Posterior cingulate gyrus (tissue), 11 donors: ENCODE measurements at regions not wholly inside any gene's neighbourhood (a gene's known extent, or its start where the extent isn't known, plus 50 kb on each side); places are given as distances from the start of the nearest gene placed in this dataset.

Source experiments
- DNase-seq, 10 donors: peaks; one replicate each; pipeline versions ENCODE4 v3.0.0 to v3.0.0-alpha.2; 2020 to 2021; ENCODE audit warnings: mixed read lengths in 3 of 10
- intact Hi-C: fragments of 100-400 bp; cut with DNase I; formaldehyde crosslinking; loops from one replicate; pipeline ENCODE4 v1.15.1; 2023

DNA sequence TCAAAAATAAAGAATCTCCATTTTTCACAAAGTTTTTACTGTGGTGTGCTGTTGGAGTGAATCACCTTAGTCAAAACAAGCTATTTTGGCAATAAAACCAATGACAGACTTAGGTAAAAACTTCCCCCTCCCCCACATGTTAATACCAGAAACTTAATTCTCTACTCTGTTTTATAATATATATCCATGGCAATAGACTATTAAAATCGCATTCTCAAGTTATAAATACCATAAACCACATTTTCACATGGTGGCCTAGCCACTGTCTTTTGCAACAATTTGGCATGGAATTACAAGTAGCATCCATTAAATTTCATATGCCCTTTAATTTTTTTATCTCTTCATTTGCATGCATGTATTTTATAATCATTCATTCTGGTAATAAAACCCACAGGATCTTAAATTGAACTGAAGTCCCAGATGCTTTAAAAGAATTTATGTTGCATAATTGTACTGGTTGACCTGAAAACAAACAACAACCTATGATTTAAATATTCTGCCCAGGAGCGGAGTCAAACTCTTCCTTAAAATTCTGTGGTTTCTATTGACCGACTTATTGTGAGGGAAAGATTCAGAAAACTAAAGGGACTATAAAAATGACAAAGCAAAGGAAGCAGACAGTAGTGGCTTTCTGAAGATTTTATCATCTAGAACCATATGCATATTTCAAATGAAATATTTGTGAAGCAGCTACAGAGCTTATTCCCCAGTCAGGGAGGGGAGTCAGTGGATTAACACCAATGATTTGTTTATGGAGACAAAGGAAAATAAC is 229.0 kb upstream of the TBL1XR1 start:
- intact Hi-C loops = no loop called here
- no peak for DNase-seq

DNA sequence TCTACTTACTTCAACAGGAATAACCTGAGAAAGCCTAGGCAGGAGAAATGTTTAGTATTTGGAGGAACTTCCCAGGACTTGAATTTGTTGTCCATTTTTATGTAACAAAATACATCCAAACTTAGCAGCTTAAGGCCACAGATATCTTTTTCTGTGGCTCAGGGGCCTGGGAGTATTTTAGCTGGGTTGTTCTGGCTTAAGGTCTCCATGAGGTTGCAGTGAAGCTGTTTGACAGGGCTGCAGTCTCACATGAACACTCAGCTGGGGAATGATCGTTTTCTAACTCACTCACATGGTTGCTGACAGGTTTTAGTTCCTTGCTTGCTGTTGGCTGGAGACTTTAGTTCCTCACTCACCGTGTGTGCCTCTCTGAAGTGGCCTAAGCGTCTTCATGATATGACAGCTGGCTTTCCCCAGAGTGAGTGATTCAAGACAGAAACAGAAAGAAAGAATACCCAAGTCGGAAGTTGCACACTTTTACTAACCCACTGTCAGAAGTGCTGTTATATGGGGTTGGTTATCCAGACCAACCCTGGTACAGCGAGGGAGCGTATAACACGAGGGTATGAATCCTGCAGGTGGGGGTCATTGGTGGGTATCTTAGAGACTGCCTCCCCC is 229.7 kb upstream of the TBL1XR1 start:
- DNase-seq = no peak
- intact Hi-C loops = no loop called here

- no peak for DNase-seq
- intact Hi-C loops = no loop called here
Measured at GRCh38 chr3:177427540-177427939, 230.3 kb upstream of the TBL1XR1 start.

GRCh38 chr3:177429079-177429478 is 231.8 kb upstream of the TBL1XR1 start:
- intact Hi-C loops = no loop called here
- DNase-seq = no peak

DNA sequence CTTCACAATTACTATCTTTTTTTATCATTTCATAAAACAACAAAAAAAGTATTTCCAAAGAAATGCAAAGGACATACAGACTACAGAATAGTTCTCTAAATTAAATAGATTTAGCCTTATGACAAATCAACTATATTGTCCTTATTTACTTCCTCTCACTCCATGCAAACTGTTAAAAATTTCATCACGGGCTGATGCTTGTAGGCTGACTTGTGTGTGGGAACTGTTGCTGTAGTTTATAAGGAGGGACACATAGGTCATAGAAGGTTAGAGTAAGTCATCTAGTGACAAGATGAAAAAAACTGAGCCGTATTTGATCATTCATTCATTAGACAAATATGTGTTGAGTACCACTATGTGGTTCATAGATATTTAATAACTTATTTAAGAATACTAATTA is 232.5 kb upstream of the TBL1XR1 start:
- no peak for DNase-seq
- intact Hi-C loops = no loop called here

- no peak for DNase-seq
- intact Hi-C loops = no loop called here
Measured at GRCh38 chr3:177430653-177431052, 233.4 kb upstream of the TBL1XR1 start.

DNA sequence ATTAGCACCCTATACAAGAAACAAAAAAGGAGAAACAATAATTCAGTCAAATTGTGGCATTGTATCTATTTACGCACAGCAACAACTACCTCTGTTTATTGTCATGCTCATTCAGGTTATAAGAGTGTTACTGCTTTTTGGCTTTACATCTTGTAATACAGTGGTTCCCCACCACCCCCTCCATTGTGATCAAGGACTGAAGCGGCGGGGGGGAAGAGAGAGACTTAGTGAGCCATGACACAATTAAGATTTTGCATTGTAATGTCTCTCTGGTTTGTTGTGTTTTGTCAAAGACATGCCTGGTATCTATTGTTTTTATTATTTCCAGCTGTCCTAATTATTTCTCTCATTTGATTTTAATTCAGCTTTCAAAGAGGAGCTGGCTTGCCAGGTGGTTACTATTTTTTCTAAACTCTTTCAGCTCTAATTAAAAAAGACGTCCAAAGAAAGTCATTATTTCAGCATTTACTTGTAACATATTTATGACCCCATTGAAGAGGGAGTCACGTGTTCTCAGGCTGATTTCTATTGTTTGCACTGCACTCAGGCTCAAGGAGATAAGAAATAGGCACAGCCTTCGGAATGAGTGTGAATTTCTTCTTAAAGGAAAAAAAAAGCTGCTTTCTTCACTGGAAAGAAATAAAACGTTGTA is 234.4 kb upstream of the TBL1XR1 start:
- DNase-seq = no peak
- intact Hi-C loops = no loop called here

DNA sequence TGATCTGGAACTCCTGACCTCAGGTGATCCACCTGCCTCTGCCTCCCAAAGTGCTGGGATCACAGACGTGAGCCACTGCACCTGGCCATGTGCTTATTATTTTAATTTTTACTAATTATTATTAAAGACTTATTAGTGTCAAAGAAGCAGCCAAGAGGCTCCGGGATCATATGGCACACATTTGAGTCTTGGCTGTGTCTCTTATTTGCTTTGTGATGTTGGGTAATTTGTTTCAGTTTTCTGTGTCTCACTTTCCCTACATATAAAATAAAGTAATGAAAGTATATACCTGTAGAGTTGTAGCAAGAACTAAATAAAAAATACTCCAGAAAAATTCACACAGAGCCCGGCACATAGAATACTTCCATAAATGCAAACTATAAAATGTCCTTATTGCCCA is 238.0 kb upstream of the TBL1XR1 start:
- no peak for DNase-seq
- intact Hi-C loops = no loop called here

DNA sequence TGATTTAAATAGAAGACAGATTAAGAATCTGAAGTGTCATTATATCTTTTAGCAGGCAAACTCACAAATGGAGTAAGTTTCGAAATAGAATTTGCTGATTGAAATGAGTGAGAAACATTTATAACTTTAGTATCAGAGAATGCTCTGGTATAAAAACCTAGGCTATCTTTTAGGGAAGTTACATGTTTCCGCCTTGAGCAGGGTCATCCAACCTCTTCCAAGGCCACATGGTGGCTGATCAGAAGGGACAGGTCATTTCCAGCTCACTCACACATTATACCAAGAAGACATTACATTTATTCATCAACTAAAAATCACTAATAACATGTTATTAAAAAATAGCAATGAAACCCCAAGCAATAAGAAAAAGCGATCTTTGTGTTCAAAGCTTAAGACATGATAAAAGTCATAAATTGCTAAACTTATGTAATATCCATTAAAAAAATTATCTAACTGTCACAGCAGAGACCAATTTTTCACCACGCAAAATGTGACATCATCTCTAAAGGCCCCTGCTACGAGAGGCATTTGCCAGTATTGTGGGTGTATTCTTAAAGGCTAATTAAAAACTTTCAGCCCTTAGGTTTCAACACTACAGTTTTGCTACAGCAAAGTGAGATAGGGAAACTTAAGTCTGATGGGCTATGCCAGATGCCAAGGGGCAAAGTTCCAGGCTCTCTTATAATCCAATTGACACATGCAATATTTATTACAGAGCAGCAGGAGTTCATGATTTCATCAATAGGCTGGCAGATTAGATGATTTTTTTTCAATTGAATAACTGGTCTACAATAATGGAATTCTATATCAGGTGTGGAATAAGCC is 240.4 kb upstream of the TBL1XR1 start:
- no peak for DNase-seq
- intact Hi-C loops = no loop called here

DNA sequence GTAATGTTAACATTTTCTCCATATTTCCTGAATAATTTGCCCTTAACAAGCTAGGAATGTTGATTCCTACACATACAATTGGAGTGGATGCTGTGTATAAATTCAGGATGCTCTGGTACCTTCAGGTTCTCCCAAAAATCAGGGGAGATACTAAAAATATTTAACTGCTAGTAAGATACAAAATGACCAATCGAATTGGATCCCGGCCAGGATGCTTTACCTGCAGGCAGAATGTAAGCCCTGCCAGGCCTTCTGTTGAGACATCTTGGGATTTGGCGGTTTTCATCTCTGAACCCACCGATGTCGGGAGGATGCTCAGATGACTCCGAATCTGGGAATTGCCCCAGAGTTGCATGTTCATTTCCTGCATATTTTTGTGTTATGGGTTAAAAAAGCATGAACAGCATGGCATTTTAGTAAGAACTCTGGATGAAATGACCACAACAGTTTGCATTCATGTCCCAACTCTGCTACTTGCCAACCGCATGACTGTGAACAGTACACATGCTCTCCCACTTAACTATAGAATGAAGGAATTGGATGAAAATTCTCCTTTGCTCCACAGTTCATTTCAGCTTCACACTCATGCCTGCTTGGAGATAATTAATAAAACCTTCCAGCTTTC is 241.4 kb upstream of the TBL1XR1 start:
- DNase-seq = no peak
- intact Hi-C loops = no loop called here

DNA sequence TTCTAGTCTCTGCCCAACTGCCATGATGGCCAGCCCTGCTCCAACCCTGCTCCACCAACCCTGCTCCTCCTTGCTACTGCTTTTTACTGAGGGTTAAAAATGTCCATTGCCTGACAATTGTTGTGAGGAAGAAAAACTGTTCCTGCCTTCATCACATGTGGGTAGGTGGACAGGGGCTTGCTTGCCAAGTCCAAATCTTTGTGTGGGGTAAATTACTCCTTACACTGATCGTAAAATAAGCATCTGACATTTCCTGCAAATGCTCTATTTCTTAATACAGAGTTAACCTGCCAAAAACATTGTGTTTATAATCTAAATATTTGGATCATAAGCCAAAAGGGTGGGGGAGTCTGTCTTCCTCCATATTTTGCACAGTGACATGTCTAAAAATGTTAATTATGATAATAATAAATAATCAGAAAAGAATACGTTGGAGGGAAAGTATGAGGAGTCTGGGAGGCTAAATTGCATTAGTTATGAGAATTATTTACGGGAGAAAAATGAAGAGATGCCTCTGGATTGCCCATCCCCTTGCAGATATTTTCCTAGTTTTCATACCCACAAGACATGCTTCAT is 242.5 kb upstream of the TBL1XR1 start:
- no peak for DNase-seq
- intact Hi-C loops = no loop called here

DNA sequence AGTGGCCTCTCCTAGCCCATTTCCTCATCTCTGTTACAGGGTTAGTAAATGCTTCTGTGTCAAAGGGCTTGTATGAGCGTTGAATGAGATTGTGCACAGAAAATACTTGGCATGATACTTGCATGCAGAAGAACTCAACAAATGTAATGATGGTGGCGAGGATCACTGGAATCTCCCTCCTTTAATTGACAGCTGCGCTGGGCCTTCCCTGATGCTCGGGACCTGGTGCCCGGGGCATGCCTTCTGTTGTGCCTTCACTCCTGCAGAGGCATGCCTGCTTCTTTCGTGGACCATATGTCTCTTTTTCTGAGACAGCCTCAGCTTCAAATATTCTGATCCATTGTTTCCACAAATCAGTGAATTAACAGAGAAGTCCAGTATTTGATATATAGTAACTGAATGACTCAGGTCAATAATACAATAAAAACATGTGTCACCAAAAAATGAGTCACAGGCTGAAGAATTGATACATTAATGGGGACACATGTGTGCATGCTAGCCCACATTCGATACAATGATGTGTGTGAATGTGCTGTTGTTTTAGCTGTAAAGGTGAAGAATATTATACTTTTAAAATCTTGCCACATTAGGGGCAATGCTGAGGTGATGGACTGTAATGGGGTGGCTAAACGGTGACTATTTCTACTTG is 243.3 kb upstream of the TBL1XR1 start:
- no peak for DNase-seq
- intact Hi-C loops = no loop called here

DNA sequence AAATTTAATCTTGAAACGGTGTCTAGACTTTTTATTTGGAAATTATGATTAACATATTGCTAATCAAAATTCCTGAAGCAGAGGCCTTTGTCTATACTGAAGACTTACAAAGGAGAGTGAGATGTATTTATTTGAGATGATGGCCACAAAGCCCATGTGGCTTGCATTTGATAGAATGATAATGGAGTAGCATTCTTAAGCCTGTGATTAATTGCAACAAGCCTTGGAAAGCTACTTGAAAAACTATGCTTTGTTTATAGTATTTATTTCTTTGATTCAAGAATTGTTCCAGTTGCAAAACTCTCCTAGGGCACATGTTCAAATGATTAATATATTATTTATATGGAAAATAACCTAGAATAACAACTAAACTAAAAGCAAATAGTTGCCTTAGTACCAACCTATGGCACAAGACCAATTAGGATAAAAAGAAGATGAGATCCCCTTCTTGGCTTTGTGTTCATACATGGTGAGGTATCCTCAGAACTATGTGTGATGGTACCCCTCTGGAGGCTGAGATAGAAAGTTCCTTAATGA is 244.1 kb upstream of the TBL1XR1 start:
- intact Hi-C loops = no loop called here
- DNase-seq = no peak

DNA sequence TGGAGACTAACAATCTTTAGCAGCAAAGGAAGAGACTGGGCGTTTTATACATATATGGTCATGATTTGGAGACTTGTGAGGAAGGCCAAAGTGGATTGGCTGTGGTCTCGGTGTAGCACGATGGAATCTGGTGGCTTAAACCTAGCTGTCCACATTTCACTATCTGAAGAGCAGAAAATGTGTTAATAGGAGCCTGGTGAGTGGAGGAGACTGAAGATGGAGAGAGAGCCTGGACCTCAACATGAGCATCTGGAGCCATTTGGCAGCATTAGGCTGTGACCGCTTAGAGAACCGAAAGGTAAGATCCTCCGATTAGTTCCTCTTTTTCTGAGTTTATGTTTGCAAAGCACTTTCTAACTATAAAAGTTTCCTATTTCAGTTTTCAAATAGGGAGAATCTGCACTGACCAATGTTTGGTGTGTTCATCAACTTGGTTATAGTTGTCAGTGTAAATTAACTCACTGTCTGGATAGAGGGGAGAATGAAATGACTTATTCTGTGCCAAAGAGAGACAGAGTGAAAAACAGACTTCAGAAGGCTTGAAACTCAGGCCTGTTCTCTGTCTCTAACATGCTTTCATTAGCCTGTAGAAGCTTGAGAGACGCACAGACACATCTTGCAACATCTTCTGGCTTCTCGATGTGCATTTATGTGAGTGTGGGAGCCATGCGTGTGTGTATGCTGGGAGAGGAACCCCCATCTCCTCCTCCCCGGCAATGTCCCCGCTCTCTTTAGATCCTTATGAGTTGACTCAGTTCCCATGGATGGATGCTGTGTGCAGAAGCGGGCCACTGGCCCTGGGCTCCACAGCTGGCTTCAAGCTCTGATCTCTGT is 244.7 kb upstream of the TBL1XR1 start:
- intact Hi-C loops = no loop called here
- no peak for DNase-seq

- DNase-seq = no peak
- intact Hi-C loops = no loop called here
Measured at GRCh38 chr3:177443469-177443868, 246.2 kb upstream of the TBL1XR1 start.

GRCh38 chr3:177444696-177445095 is 247.4 kb upstream of the TBL1XR1 start:
- no peak for DNase-seq
- intact Hi-C loops = no loop called here

- DNase-seq = no peak
- intact Hi-C loops = no loop called here
Measured at GRCh38 chr3:177445549-177445948, 248.3 kb upstream of the TBL1XR1 start.

DNA sequence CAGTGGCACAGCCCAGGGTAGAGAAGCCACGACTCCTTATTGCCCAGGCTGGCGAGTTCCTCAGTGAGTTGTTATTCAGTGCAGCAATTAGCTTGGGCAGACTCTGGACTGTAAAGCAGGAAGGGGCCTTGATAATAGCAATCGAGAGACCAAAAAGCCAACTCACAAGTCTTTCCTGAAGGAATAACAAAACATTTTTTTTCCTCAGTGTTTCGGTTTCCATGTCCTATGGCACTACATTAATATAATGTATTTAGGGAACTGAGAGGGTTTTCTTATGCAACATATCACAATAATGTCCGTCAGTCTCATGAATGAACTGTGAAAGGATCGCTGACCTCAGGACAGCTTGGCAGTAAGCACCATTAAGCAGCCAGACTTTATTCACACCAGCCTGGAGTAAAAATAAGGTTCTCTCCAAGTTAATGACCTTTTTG is 248.9 kb upstream of the TBL1XR1 start:
- no peak for DNase-seq
- intact Hi-C loops = no loop called here

DNA sequence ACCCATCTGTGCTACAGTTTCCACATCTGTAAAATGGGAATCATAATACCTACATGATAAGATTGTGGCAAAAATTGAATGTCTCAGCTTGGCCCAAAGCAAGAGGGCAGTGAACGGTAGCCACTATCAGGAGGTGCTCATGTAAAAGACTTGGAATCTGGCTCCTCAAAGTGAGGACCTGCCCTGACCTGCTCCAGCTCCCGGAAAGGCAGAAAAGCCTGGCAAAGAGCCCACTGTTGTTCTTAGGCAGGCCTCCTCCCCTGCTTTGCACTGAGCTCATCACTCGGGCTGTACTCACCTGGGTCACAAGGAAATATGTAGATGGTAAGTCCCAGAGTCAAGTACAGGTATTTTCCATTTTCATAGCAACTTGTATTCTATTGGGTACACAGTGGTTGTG is 250.7 kb upstream of the TBL1XR1 start:
- intact Hi-C loops = no loop called here
- no peak for DNase-seq
